ENCODE measurements at regions not wholly inside any gene's neighbourhood (a gene's known extent, or its start where the extent isn't known, plus 50 kb on each side); places are given as distances from the start of the nearest gene placed in this dataset.
A peak's percentile ranks its signal among the peaks of the same experiment; 100 is the strongest.

GRCh38 chr15:59917504-59918157 lies 86.5 kb upstream of the FOXB1 start:
- H3K9ac ChIP-seq (ENCODE audit: low read depth in 2 of 2, low read length in 2 of 2) = no peak overlapping the region
- no peaks in the 10 kb centered on the region for H3K36me3 ChIP-seq
- H3K4me1 ChIP-seq = no peaks in the 10 kb centered on the region
- H3K9me3 ChIP-seq = no peaks in the 10 kb centered on the region
- DNase-seq = peak; percentile 70
- no peak overlapping the region for H3K27ac ChIP-seq
- intact Hi-C loops (cut with DNase I) = loop anchor here (5.0 kb wide), 1 partner anchor 260 kb away; no protein-coding TSS in a partner anchor
- H3K27me3 ChIP-seq = no peaks in the 10 kb centered on the region
- TF ChIP-seq CTCF (IDR thresholded peaks at IDR 0.05) = no peak
- no peak overlapping the region for H3K4me3 ChIP-seq

GRCh38 chr15:59906046-59906445 lies 98.1 kb upstream of the FOXB1 start:
- no peak for DNase-seq
- no peaks in the 10 kb centered on the region for H3K27me3 ChIP-seq
- no peaks in the 10 kb centered on the region for H3K36me3 ChIP-seq
- TF ChIP-seq CTCF (IDR thresholded peaks at IDR 0.05) = no peak
- no peak overlapping the region for H3K4me3 ChIP-seq
- H3K9me3 ChIP-seq = no peaks in the 10 kb centered on the region
- H3K9ac ChIP-seq (ENCODE audit: low read depth in 2 of 2, low read length in 2 of 2) = no peak overlapping the region
- H3K4me1 ChIP-seq = no peaks in the 10 kb centered on the region
- intact Hi-C loops (cut with DNase I) = no loop called here
- no peak overlapping the region for H3K27ac ChIP-seq

GRCh38 chr15:59905176-59905575 lies 98.9 kb upstream of the FOXB1 start:
- Histone ChIP-seq H3K36me3 (no peaks in the 10 kb centered on the region), H3K4me3 (no peak overlapping the region), H3K27ac (no peak overlapping the region), H3K4me1 (no peaks in the 10 kb centered on the region), H3K9ac (ENCODE audit: low read depth in 2 of 2, low read length in 2 of 2) (no peak overlapping the region), H3K9me3 (no peaks in the 10 kb centered on the region), H3K27me3 (no peaks in the 10 kb centered on the region)
- intact Hi-C loops (cut with DNase I) = no loop called here
- TF ChIP-seq CTCF (IDR thresholded peaks at IDR 0.05) = no peak
- DNase-seq = no peak

GRCh38 chr15:59904450-59905135 lies 99.5 kb upstream of the FOXB1 start:
- no peaks in the 10 kb centered on the region for H3K27me3 ChIP-seq
- intact Hi-C loops (cut with DNase I) = no loop called here
- no peaks in the 10 kb centered on the region for H3K36me3 ChIP-seq

GRCh38 chr15:59896663-59897074 lies 107.4 kb upstream of the FOXB1 start:
- H3K9ac ChIP-seq (ENCODE audit: low read depth in 2 of 2, low read length in 2 of 2) = no peak overlapping the region
- H3K4me3 ChIP-seq = no peak overlapping the region
- H3K4me1 ChIP-seq = no peaks in the 10 kb centered on the region
- no peak for TF ChIP-seq CTCF (IDR thresholded peaks at IDR 0.05)
- intact Hi-C loops (cut with DNase I) = no loop called here
- H3K9me3 ChIP-seq = no peaks in the 10 kb centered on the region
- DNase-seq = no peak
- H3K27ac ChIP-seq = no peak overlapping the region
- H3K27me3 ChIP-seq = no peaks in the 10 kb centered on the region
- no peaks in the 10 kb centered on the region for H3K36me3 ChIP-seq

More at GRCh38 chr15:59904450-59905135, 99.5 kb upstream of the FOXB1 start:
- no peak for TF ChIP-seq CTCF (IDR thresholded peaks at IDR 0.05)
- Histone ChIP-seq H3K27ac (no peak overlapping the region), H3K4me3 (no peak overlapping the region), H3K9me3 (no peaks in the 10 kb centered on the region), H3K9ac (ENCODE audit: low read depth in 2 of 2, low read length in 2 of 2) (no peak overlapping the region), H3K4me1 (no peaks in the 10 kb centered on the region)
- DNase-seq = no peak

Measured in colonic mucosa (tissue), 4 donors.